Neural cell (in vitro differentiated cells): ENCODE measurements at regions not wholly inside any gene's neighbourhood (a gene's known extent, or its start where the extent isn't known, plus 50 kb on each side); places are given as distances from the start of the nearest gene placed in this dataset.

Source experiments
- EP300 ChIP-seq: fragments of 450-650 bp; conservative IDR thresholded peaks from 2 replicates; pipeline ENCODE4 v1.6.1; 2014; ENCODE audit warnings: antibody characterized with exemption, mild to moderate bottlenecking, moderate library complexity; ENCODE audit not compliant: poor library complexity, severe bottlenecking
- EZH2 ChIP-seq: fragments of 200-600, 300-800 bp; shearing (Covaris generic), sonication (generic); IDR thresholded peaks from 2 replicates; pipeline ENCODE4 v1.6.1; 2014; ENCODE audit warnings: antibody characterized with exemption, low read length, borderline replicate concordance, mild to moderate bottlenecking; ENCODE audit not compliant: insufficient read depth, poor library complexity, severe bottlenecking
- MXI1 ChIP-seq: fragments of 450-650 bp; conservative IDR thresholded peaks from 2 replicates; pipeline ENCODE4 v1.6.1; 2014; ENCODE audit warnings: antibody characterized with exemption, mild to moderate bottlenecking; ENCODE audit not compliant: poor library complexity, severe bottlenecking
- POLR2AphosphoS5 ChIP-seq: IDR thresholded peaks from 2 replicates; pipeline ENCODE4 v1.6.1; 2012
- RAD21 ChIP-seq: fragments of 450-650 bp; conservative IDR thresholded peaks from 2 replicates; pipeline ENCODE4 v1.6.1; 2014; ENCODE audit warnings: antibody characterized with exemption, mild to moderate bottlenecking, moderate library complexity
- SMC3 ChIP-seq: fragments of 450-650 bp; conservative IDR thresholded peaks from 2 replicates; pipeline ENCODE4 v1.6.1; 2014; ENCODE audit warnings: antibody characterized with exemption, mild to moderate bottlenecking, moderate library complexity; ENCODE audit not compliant: poor library complexity
- TAF1 ChIP-seq: IDR thresholded peaks from 2 replicates; pipeline ENCODE4 v1.6.1; 2012; ENCODE audit warnings: low read depth
- TF ChIP-seq, protein P1 (sequence below): fragments of 450-650 bp; IDR thresholded peaks from 2 replicates; pipeline ENCODE4 v1.5.1; 2014; ENCODE audit warnings: antibody characterized with exemption, mild to moderate bottlenecking, moderate library complexity; ENCODE audit not compliant: poor library complexity, severe bottlenecking
- TF ChIP-seq, protein P2 (sequence below): IDR thresholded peaks from 2 replicates; pipeline ENCODE4 v1.6.1; 2012; ENCODE audit warnings: borderline replicate concordance

DNA sequence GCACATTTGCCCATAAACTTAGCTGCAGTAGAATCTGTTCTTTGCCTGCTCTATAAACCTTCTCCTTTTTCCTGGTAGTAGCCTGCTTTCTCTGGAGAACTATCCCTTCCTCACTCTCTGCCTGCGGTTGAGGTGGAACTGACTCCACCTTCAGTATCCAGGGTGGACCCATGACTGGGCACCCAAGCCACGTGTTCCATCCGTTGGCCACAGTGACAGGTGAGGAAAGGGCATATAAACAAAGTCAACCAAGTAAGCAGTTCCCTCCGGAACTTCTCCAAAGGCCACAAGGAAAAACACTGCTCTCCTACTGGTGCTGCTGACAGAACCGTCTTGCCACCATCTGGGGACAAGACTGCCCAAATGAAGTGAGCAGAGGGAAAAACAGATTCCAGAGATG is 218.8 kb downstream of the TFAP2A start:
- TF ChIP-seq, protein P1, sequence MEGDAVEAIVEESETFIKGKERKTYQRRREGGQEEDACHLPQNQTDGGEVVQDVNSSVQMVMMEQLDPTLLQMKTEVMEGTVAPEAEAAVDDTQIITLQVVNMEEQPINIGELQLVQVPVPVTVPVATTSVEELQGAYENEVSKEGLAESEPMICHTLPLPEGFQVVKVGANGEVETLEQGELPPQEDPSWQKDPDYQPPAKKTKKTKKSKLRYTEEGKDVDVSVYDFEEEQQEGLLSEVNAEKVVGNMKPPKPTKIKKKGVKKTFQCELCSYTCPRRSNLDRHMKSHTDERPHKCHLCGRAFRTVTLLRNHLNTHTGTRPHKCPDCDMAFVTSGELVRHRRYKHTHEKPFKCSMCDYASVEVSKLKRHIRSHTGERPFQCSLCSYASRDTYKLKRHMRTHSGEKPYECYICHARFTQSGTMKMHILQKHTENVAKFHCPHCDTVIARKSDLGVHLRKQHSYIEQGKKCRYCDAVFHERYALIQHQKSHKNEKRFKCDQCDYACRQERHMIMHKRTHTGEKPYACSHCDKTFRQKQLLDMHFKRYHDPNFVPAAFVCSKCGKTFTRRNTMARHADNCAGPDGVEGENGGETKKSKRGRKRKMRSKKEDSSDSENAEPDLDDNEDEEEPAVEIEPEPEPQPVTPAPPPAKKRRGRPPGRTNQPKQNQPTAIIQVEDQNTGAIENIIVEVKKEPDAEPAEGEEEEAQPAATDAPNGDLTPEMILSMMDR: no peak
- TF ChIP-seq EZH2: no peak
- no peak for TF ChIP-seq MXI1
- no peak for TF ChIP-seq POLR2AphosphoS5
- no peak for TF ChIP-seq EP300
- no peak for TF ChIP-seq RAD21
- no peak for TF ChIP-seq SMC3
- no peak for TF ChIP-seq TAF1
- TF ChIP-seq, protein P2, sequence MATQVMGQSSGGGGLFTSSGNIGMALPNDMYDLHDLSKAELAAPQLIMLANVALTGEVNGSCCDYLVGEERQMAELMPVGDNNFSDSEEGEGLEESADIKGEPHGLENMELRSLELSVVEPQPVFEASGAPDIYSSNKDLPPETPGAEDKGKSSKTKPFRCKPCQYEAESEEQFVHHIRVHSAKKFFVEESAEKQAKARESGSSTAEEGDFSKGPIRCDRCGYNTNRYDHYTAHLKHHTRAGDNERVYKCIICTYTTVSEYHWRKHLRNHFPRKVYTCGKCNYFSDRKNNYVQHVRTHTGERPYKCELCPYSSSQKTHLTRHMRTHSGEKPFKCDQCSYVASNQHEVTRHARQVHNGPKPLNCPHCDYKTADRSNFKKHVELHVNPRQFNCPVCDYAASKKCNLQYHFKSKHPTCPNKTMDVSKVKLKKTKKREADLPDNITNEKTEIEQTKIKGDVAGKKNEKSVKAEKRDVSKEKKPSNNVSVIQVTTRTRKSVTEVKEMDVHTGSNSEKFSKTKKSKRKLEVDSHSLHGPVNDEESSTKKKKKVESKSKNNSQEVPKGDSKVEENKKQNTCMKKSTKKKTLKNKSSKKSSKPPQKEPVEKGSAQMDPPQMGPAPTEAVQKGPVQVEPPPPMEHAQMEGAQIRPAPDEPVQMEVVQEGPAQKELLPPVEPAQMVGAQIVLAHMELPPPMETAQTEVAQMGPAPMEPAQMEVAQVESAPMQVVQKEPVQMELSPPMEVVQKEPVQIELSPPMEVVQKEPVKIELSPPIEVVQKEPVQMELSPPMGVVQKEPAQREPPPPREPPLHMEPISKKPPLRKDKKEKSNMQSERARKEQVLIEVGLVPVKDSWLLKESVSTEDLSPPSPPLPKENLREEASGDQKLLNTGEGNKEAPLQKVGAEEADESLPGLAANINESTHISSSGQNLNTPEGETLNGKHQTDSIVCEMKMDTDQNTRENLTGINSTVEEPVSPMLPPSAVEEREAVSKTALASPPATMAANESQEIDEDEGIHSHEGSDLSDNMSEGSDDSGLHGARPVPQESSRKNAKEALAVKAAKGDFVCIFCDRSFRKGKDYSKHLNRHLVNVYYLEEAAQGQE: no peak
